Iris pigment epithelial cell (primary cell): ENCODE measurements at regions not wholly inside any gene's neighbourhood (a gene's known extent, or its start where the extent isn't known, plus 50 kb on each side); places are given as distances from the start of the nearest gene placed in this dataset.

Experiments used
- DNase-seq: peaks from one replicate; pipeline ENCODE4 v3.0.0-alpha.2; 2011; ENCODE audit warnings: low read depth

GRCh38 chr1:208640295-208640694, 396.1 kb upstream of the PLXNA2 start:
- DNase-seq: no peak

- no peak for DNase-seq
These were observed 397.5 kb upstream of the PLXNA2 start for GRCh38 chr1:208641579-208642280.

- DNase-seq: no peak
These were observed 398.9 kb upstream of the PLXNA2 start for GRCh38 chr1:208643005-208643597.

- DNase-seq: no peak
These were observed 400.4 kb upstream of the PLXNA2 start for GRCh38 chr1:208644401-208645160.

- no peak for DNase-seq
These were observed 402.2 kb upstream of the PLXNA2 start for GRCh38 chr1:208646431-208646830.

GRCh38 chr1:208648146-208648545, 404.0 kb upstream of the PLXNA2 start:
- DNase-seq: no peak

GRCh38 chr1:208652296-208653160, 408.3 kb upstream of the PLXNA2 start:
- peak; percentile 72 for DNase-seq

GRCh38 chr1:208653426-208653825, 409.2 kb upstream of the PLXNA2 start:
- DNase-seq: no peak

- peak; percentile 18 for DNase-seq
These were observed 410.1 kb upstream of the PLXNA2 start for GRCh38 chr1:208654241-208654640.

GRCh38 chr1:208665936-208666335, 421.8 kb upstream of the PLXNA2 start:
- no peak for DNase-seq

- peak; percentile 1 for DNase-seq
These were observed 424.8 kb upstream of the PLXNA2 start for GRCh38 chr1:208668991-208669390.

GRCh38 chr1:208670778-208671177, 426.6 kb upstream of the PLXNA2 start:
- no peak for DNase-seq

GRCh38 chr1:208681878-208682663, 437.9 kb upstream of the PLXNA2 start:
- DNase-seq: no peak

- DNase-seq: no peak
These were observed 438.5 kb upstream of the PLXNA2 start for GRCh38 chr1:208682664-208683013.

GRCh38 chr1:208683141-208683540, 439.0 kb upstream of the PLXNA2 start:
- DNase-seq: no peak

GRCh38 chr1:208684192-208684591, 440.0 kb upstream of the PLXNA2 start:
- DNase-seq: no peak

GRCh38 chr1:208686592-208686991, 442.4 kb upstream of the PLXNA2 start:
- no peak for DNase-seq

- DNase-seq: no peak
These were observed 444.6 kb upstream of the PLXNA2 start for GRCh38 chr1:208688656-208689315.

- DNase-seq: no peak
These were observed 446.8 kb upstream of the PLXNA2 start for GRCh38 chr1:208691012-208691411.

GRCh38 chr1:208709981-208710380, 465.8 kb upstream of the PLXNA2 start:
- no peak for DNase-seq

- no peak for DNase-seq
These were observed 470.1 kb upstream of the PLXNA2 start for GRCh38 chr1:208714323-208714722.
